Liver (tissue), 8 donors: ENCODE measurements at regions not wholly inside any gene's neighbourhood (a gene's known extent, or its start where the extent isn't known, plus 50 kb on each side); places are given as distances from the start of the nearest gene placed in this dataset.
"Not testable (repeated sequence)": the region's sequence is repeated elsewhere in the genome, so short reads cannot be mapped to it uniquely, and the experiment has no call there.

Source experiments
- DNase-seq: peaks from one replicate; pipeline ENCODE4 v3.0.0-alpha.2; 2017; ENCODE audit warnings: low spot score
- H3K27ac ChIP-seq, 2 donors: one replicate each; pipeline ENCODE4 v1.7.0; 2013; ENCODE audit warnings: inconsistent platforms in 2 of 2, low read length in 2 of 2, control low read depth in 1 of 2, low read depth in 1 of 2, mild to moderate bottlenecking in 1 of 2
- H3K27me3 ChIP-seq, 4 donors: one replicate each; pipeline versions ENCODE4 v1.6.1 to v1.7.0; 2013; ENCODE audit warnings: low read length in 3 of 4, inconsistent platforms in 1 of 4, mild to moderate bottlenecking in 1 of 4, moderate library complexity in 1 of 4; ENCODE audit not compliant: control insufficient read depth in 4 of 4, insufficient read depth in 4 of 4
- H3K36me3 ChIP-seq, 4 donors: one replicate each; pipeline versions ENCODE4 v1.6.1 to v1.7.0; 2013; ENCODE audit warnings: low read length in 3 of 4, mild to moderate bottlenecking in 3 of 4, low read depth in 1 of 4, moderate library complexity in 1 of 4; ENCODE audit not compliant: control insufficient read depth in 4 of 4, insufficient read depth in 3 of 4
- H3K4me1 ChIP-seq, 4 donors: one replicate each; pipeline versions ENCODE4 v1.6.1 to v1.7.0; 2013; ENCODE audit warnings: low read length in 3 of 4, mild to moderate bottlenecking in 3 of 4, moderate library complexity in 1 of 4; ENCODE audit not compliant: control insufficient read depth in 4 of 4, insufficient read depth in 4 of 4
- H3K4me3 ChIP-seq, 3 donors: one replicate each; pipeline versions ENCODE4 v1.6.1 to v1.7.0; 2013; ENCODE audit warnings: low read length in 3 of 3, control low read depth in 1 of 3, low read depth in 1 of 3, mild to moderate bottlenecking in 1 of 3
- H3K9ac ChIP-seq, 2 donors: one replicate each; pipeline ENCODE4 v1.7.0; 2013; ENCODE audit warnings: low read length in 2 of 2, mild to moderate bottlenecking in 2 of 2, moderate library complexity in 2 of 2, control low read depth in 1 of 2, low read depth in 1 of 2
- H3K9me3 ChIP-seq, 4 donors: one replicate each; pipeline versions ENCODE4 v1.6.1 to v1.7.0; 2013; ENCODE audit warnings: low read length in 3 of 4; ENCODE audit not compliant: control insufficient read depth in 4 of 4
- ATF3 ChIP-seq: IDR thresholded peaks from 2 replicates; pipeline ENCODE4 v1.6.1; 2016; ENCODE audit warnings: antibody characterized with exemption
- EGR1 ChIP-seq, 2 donors: IDR thresholded peaks; 2 replicates each; pipeline ENCODE4 v1.6.1; 2016 to 2018; ENCODE audit warnings: antibody characterized with exemption in 2 of 2, low read depth in 2 of 2
- FOXA1 ChIP-seq: IDR thresholded peaks from 2 replicates; pipeline ENCODE4 v1.6.1; 2016; ENCODE audit warnings: antibody characterized with exemption
- FOXA2 ChIP-seq: IDR thresholded peaks from 2 replicates; pipeline ENCODE4 v1.6.1; 2016; ENCODE audit warnings: antibody characterized with exemption
- GABPA ChIP-seq, 2 donors: IDR thresholded peaks in 1 of 2; conservative IDR thresholded peaks in 1 of 2; 2 replicates each; pipeline ENCODE4 v1.6.1; 2016; ENCODE audit warnings: antibody characterized with exemption in 2 of 2, mild to moderate bottlenecking in 1 of 2, moderate library complexity in 1 of 2
- HNF4A ChIP-seq, 2 donors: conservative IDR thresholded peaks; 2 replicates each; pipeline ENCODE4 v1.6.1; 2016; ENCODE audit warnings: antibody characterized with exemption in 2 of 2, mild to moderate bottlenecking in 2 of 2
- HNF4G ChIP-seq: IDR thresholded peaks from 2 replicates; pipeline ENCODE4 v1.6.1; 2016; ENCODE audit warnings: antibody characterized with exemption
- JUND ChIP-seq, 2 donors: IDR thresholded peaks; 2 replicates each; pipeline ENCODE4 v1.6.1; 2016; ENCODE audit warnings: antibody characterized with exemption in 2 of 2
- MAX ChIP-seq: IDR thresholded peaks from 2 replicates; pipeline ENCODE4 v1.6.1; 2016; ENCODE audit warnings: antibody characterized with exemption
- NR2F2 ChIP-seq: IDR thresholded peaks from 2 replicates; pipeline ENCODE4 v1.6.1; 2016; ENCODE audit warnings: antibody characterized with exemption
- RAD21 ChIP-seq, 2 donors: IDR thresholded peaks; 2 replicates each; pipeline ENCODE4 v1.6.1; 2016; ENCODE audit warnings: antibody characterized with exemption in 2 of 2, mild to moderate bottlenecking in 2 of 2
- REST ChIP-seq: IDR thresholded peaks from 2 replicates; pipeline ENCODE4 v1.6.1; 2016; ENCODE audit warnings: antibody characterized with exemption, mild to moderate bottlenecking
- RXRA ChIP-seq, 2 donors: IDR thresholded peaks; 2 replicates each; pipeline ENCODE4 v1.6.1; 2017 to 2018; ENCODE audit warnings: antibody characterized with exemption in 2 of 2, mild to moderate bottlenecking in 1 of 2
- SP1 ChIP-seq: IDR thresholded peaks from 2 replicates; pipeline ENCODE4 v1.6.1; 2018; ENCODE audit warnings: antibody characterized with exemption, mild to moderate bottlenecking
- TAF1 ChIP-seq: conservative IDR thresholded peaks from 2 replicates; pipeline ENCODE4 v1.6.1; 2016; ENCODE audit warnings: antibody characterized with exemption, mild to moderate bottlenecking
- YY1 ChIP-seq: IDR thresholded peaks from 2 replicates; pipeline ENCODE4 v1.6.1; 2016; ENCODE audit warnings: antibody characterized with exemption, mild to moderate bottlenecking
- ZBTB33 ChIP-seq: IDR thresholded peaks from 2 replicates; pipeline ENCODE4 v1.6.1; 2016; ENCODE audit warnings: antibody characterized with exemption
- WGBS: extraction: QIAGEN DNeasy Blood & Tissue Kit; methylation state at CpG from one replicate; pipeline ENCODE4 v1.1.7; 2013; 5-methylcytosine and 5-hydroxymethylcytosine counted together
- TF ChIP-seq, protein P1 (sequence below): fragments of 150-350 bp; IDR thresholded peaks from 2 replicates; pipeline ENCODE4 v1.5.1; 2017; ENCODE audit warnings: improper control_type of control experiment, low read depth, low read length; ENCODE audit not compliant: missing input control
- donor health status: healthy.
- donor health status: healthy.
- donor health status: healthy.
- donor health status: healthy.
- donor health status: healthy.

GRCh38 chr15:66976106-66976640, 89.2 kb upstream of the SMAD3 start:
- 93% methylated on average over 18 of the region's 18 CpGs for WGBS
- H3K4me3 ChIP-seq, DNase-seq, H3K9ac ChIP-seq, H3K4me1 ChIP-seq, H3K36me3 ChIP-seq, H3K9me3 ChIP-seq, H3K27me3 ChIP-seq, H3K27ac ChIP-seq: not testable (repeated sequence)
- peak in 1 of 2 donors; percentile 8 for TF ChIP-seq RAD21 (IDR thresholded peaks at IDR 0.05)

DNA sequence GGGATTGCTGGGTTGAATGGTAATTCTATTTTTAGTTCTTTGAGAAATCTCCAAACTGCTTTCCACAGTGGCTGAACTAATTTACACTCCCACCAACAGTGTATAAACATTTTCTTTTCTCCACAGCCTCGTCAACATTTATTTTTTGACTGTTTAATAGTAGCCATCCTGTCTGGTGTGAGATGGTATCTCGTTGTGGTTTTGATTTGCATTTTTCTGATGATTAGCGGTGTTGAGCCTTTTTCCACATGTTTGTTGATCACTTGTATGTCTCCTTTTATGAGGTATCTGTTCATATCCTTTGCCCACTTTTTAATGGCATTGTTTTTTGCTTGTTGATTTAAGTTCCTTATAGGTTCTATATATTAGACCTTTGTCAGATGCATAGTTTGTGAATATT, 85.1 kb upstream of the SMAD3 start:
- not testable (repeated sequence) for DNase-seq, H3K9ac ChIP-seq, H3K36me3 ChIP-seq, H3K4me3 ChIP-seq, H3K27ac ChIP-seq, H3K27me3 ChIP-seq, H3K4me1 ChIP-seq, H3K9me3 ChIP-seq
- WGBS = 69% methylated on average over 3 of the region's 3 CpGs

GRCh38 chr15:66981771-66982170, 83.6 kb upstream of the SMAD3 start:
- Histone ChIP-seq H3K9ac (no peak overlapping the region), H3K4me3 (no peak overlapping the region), H3K27me3 (no peaks in the 10 kb centered on the region), H3K9me3 (no peaks in the 10 kb centered on the region), H3K36me3 (peaks cover 0 to 14% (median 7%) of the 10 kb centered on the region in 4 donors), H3K4me1 (no peaks in the 10 kb centered on the region), H3K27ac (no peak overlapping the region)
- 83% methylated on average over 6 of the region's 6 CpGs for WGBS
- no peak for DNase-seq
- TF ChIP-seq RXRA (IDR thresholded peaks at IDR 0.05) = no peak
- no peak for TF ChIP-seq HNF4A (conservative IDR thresholded peaks at IDR 0.05)
- TF ChIP-seq JUND (IDR thresholded peaks at IDR 0.05) = no peak
- no peak for TF ChIP-seq HNF4G
- no peak for TF ChIP-seq SP1

DNA sequence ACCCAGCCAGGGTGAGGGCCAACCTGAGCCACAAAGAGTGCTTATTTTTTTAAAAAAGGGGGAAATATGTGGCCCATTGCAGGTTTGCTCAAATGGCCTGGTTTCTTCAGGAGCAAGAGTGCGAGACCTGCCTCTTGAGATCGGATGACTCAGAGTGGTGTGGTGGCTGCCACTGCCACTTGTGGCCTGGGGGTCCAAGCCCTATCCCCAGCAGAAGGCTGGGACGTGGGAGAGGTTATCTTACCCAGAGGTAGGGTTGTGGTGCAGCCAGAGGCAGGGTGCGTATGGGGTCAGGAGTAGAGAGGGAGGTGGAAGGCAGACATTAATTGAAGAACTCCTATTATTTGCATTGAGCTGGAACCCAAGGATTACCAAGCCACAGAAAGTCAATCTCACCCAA, 83.2 kb upstream of the SMAD3 start:
- no peaks in the 10 kb centered on the region for H3K4me1 ChIP-seq
- no peak overlapping the region for H3K27ac ChIP-seq
- H3K9me3 ChIP-seq = no peaks in the 10 kb centered on the region
- H3K9ac ChIP-seq = no peak overlapping the region
- H3K27me3 ChIP-seq = no peaks in the 10 kb centered on the region
- no peak for DNase-seq
- WGBS = 93% methylated on average over 4 of the region's 4 CpGs
- TF ChIP-seq ZBTB33 (no peak), MAX (no peak), SP1 (no peak), FOXA1 (no peak), TAF1 (no peak), YY1 (no peak), EGR1 (IDR thresholded peaks at IDR 0.05; ENCODE audit: low read depth in 2 of 2) (no peak), FOXA2 (no peak), HNF4A (conservative IDR thresholded peaks at IDR 0.05) (no peak), NR2F2 (no peak), RXRA (IDR thresholded peaks at IDR 0.05) (no peak), GABPA (IDR thresholded peaks at IDR 0.05 in 1 of 2, conservative IDR thresholded peaks at IDR 0.05 in 1 of 2) (no peak), ATF3 (no peak), RAD21 (IDR thresholded peaks at IDR 0.05) (no peak), REST (no peak)
- TF ChIP-seq, protein P1, sequence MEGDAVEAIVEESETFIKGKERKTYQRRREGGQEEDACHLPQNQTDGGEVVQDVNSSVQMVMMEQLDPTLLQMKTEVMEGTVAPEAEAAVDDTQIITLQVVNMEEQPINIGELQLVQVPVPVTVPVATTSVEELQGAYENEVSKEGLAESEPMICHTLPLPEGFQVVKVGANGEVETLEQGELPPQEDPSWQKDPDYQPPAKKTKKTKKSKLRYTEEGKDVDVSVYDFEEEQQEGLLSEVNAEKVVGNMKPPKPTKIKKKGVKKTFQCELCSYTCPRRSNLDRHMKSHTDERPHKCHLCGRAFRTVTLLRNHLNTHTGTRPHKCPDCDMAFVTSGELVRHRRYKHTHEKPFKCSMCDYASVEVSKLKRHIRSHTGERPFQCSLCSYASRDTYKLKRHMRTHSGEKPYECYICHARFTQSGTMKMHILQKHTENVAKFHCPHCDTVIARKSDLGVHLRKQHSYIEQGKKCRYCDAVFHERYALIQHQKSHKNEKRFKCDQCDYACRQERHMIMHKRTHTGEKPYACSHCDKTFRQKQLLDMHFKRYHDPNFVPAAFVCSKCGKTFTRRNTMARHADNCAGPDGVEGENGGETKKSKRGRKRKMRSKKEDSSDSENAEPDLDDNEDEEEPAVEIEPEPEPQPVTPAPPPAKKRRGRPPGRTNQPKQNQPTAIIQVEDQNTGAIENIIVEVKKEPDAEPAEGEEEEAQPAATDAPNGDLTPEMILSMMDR = no peak
- H3K4me3 ChIP-seq = no peak overlapping the region
- peaks cover 0 to 14% (median 7%) of the 10 kb centered on the region in 4 donors for H3K36me3 ChIP-seq
